ENCODE measurements at regions not wholly inside any gene's neighbourhood (a gene's known extent, or its start where the extent isn't known, plus 50 kb on each side); places are given as distances from the start of the nearest gene placed in this dataset.
"Not testable (repeated sequence)": the region's sequence is repeated elsewhere in the genome, so short reads cannot be mapped to it uniquely, and the experiment has no call there.

- Mint-ChIP-seq H3K27me3 (no peaks in the 10 kb centered on the region), H3K27ac (no peak overlapping the region), H3K9me3 (ENCODE audit: insufficient read depth) (peaks cover 5% of the 10 kb centered on the region), H3K4me1 (no peaks in the 10 kb centered on the region), H3K4me3 (no peak overlapping the region)
- peaks cover 0 to 12% (median 0%) of the 10 kb centered on the region in 3 donors for H3K9me3 ChIP-seq (ENCODE audit: control extremely low read depth in 1 of 3, control insufficient read depth in 2 of 3, insufficient read depth in 1 of 3, low read length in 2 of 3)
- no peaks in the 10 kb centered on the region for H3K79me2 ChIP-seq (ENCODE audit: control insufficient read depth, insufficient read depth, low read length)
- ChIA-PET CTCF (no interaction called here), POLR2A (no interaction called here)
- H3K9ac ChIP-seq (ENCODE audit: low read length) = no peak overlapping the region
- H3K4me2 ChIP-seq (replicated peaks; ENCODE audit: low read depth, low read length, poor library complexity, severe bottlenecking) = no peak overlapping the region
- H3K27me3 ChIP-seq (replicated peaks in 1 of 4; ENCODE audit: control extremely low read depth in 1 of 4, control insufficient read depth in 3 of 4, insufficient read depth in 4 of 4, low read length in 3 of 4) = no peaks in the 10 kb centered on the region
- H3K36me3 ChIP-seq (replicated peaks in 1 of 2; ENCODE audit: control extremely low read depth in 1 of 2, control insufficient read depth in 1 of 2, extremely low read depth in 1 of 2, insufficient read depth in 2 of 2, low read length in 1 of 2) = no peaks in the 10 kb centered on the region
- H3K27ac ChIP-seq (ENCODE audit: low read length in 2 of 2) = no peak overlapping the region
- no peak for TF ChIP-seq CTCF (IDR thresholded peaks at IDR 0.05)
- no peak for TF ChIP-seq EZH2 (IDR thresholded peaks at IDR 0.05; ENCODE audit: borderline replicate concordance, insufficient read depth, low read depth, low read length, poor library complexity, severe bottlenecking)
- H3K4me1 ChIP-seq (ENCODE audit: control insufficient read depth in 2 of 2, insufficient read depth in 2 of 2, low read length in 2 of 2) = no peaks in the 10 kb centered on the region
- no peak overlapping the region for H3K4me3 ChIP-seq (ENCODE audit: control extremely low read depth in 1 of 5, extremely low read depth in 1 of 5, insufficient read depth in 1 of 5, low read depth in 2 of 5, low read length in 4 of 5)
- intact Hi-C loops (cut with micrococcal nuclease) = no loop called here
- DNase-seq (no peak), ATAC-seq (ENCODE audit: low read depth) (no peak)
- H4K20me1 ChIP-seq (ENCODE audit: control insufficient read depth, insufficient read depth, low read length, poor library complexity, severe bottlenecking) = no peaks in the 10 kb centered on the region
- H2AFZ ChIP-seq (ENCODE audit: insufficient read depth, low read depth, low read length, poor library complexity, severe bottlenecking) = no peak overlapping the region
- WGBS (ENCODE audit: insufficient coverage) = no CpG with 5 or more reads among the region's 1 CpG
Measured at GRCh38 chr7:156009569-156009968, 197.3 kb upstream of the SHH start.

GRCh38 chr7:156006876-156007275 lies 194.6 kb upstream of the SHH start:
- H3K4me2 ChIP-seq (replicated peaks; ENCODE audit: low read depth, low read length, poor library complexity, severe bottlenecking); H2AFZ ChIP-seq (ENCODE audit: insufficient read depth, low read depth, low read length, poor library complexity, severe bottlenecking); H3K79me2 ChIP-seq (ENCODE audit: control insufficient read depth, insufficient read depth, low read length); H3K9ac ChIP-seq (ENCODE audit: low read length); H3K4me1 ChIP-seq (ENCODE audit: control insufficient read depth in 2 of 2, insufficient read depth in 2 of 2, low read length in 2 of 2); H3K27ac Mint-ChIP-seq; H3K27ac ChIP-seq (ENCODE audit: low read length in 2 of 2); H3K4me3 ChIP-seq (ENCODE audit: control extremely low read depth in 1 of 5, extremely low read depth in 1 of 5, insufficient read depth in 1 of 5, low read depth in 2 of 5, low read length in 4 of 5); CTCF ChIA-PET; H3K4me1 Mint-ChIP-seq; H3K27me3 Mint-ChIP-seq; H3K4me3 Mint-ChIP-seq; DNase-seq; ATAC-seq (ENCODE audit: low read depth); H3K9me3 Mint-ChIP-seq (ENCODE audit: insufficient read depth); H3K27me3 ChIP-seq (replicated peaks in 1 of 4; ENCODE audit: control extremely low read depth in 1 of 4, control insufficient read depth in 3 of 4, insufficient read depth in 4 of 4, low read length in 3 of 4); intact Hi-C loops (cut with micrococcal nuclease); H4K20me1 ChIP-seq (ENCODE audit: control insufficient read depth, insufficient read depth, low read length, poor library complexity, severe bottlenecking); POLR2A ChIA-PET; H3K36me3 ChIP-seq (replicated peaks in 1 of 2; ENCODE audit: control extremely low read depth in 1 of 2, control insufficient read depth in 1 of 2, extremely low read depth in 1 of 2, insufficient read depth in 2 of 2, low read length in 1 of 2): not testable (repeated sequence)
- 88% methylated on average over 10 of the region's 11 CpGs for WGBS (ENCODE audit: insufficient coverage)
- peaks cover 0 to 23% (median 0%) of the 10 kb centered on the region in 3 donors for H3K9me3 ChIP-seq (ENCODE audit: control extremely low read depth in 1 of 3, control insufficient read depth in 2 of 3, insufficient read depth in 1 of 3, low read length in 2 of 3)

Measured in B cell (primary cell).